RPMI8226 (cell line): ENCODE measurements at regions not wholly inside any gene's neighbourhood (a gene's known extent, or its start where the extent isn't known, plus 50 kb on each side); places are given as distances from the start of the nearest gene placed in this dataset.
A peak's percentile ranks its signal among the peaks of the same experiment; 100 is the strongest.
"Not testable (repeated sequence)": the region's sequence is repeated elsewhere in the genome, so short reads cannot be mapped to it uniquely, and the experiment has no call there.

Experiments used
- DNase-seq: peaks from one replicate; pipeline ENCODE4 v3.0.0-alpha.2; 2015

GRCh38 chr6:125432963-125433362 lies 131.2 kb upstream of the HDDC2 start:
- no peak for DNase-seq

- no peak for DNase-seq
Observed at GRCh38 chr6:125434760-125435159, 133.0 kb upstream of the HDDC2 start.

- no peak for DNase-seq
Observed at GRCh38 chr6:125439512-125439911, 137.7 kb upstream of the HDDC2 start.

- peak; percentile 20 for DNase-seq
Observed at GRCh38 chr6:125444006-125444923, 142.5 kb upstream of the HDDC2 start.

GRCh38 chr6:125445054-125445453 lies 143.3 kb upstream of the HDDC2 start:
- DNase-seq, result no peak

- DNase-seq, result no peak
Observed at GRCh38 chr6:125446011-125446410, 144.2 kb upstream of the HDDC2 start.

GRCh38 chr6:125451750-125452149 lies 150.0 kb upstream of the HDDC2 start:
- no peak for DNase-seq

- DNase-seq, result no peak
Observed at GRCh38 chr6:125453516-125453915, 151.7 kb upstream of the HDDC2 start.

- DNase-seq, result no peak
Observed at GRCh38 chr6:125454351-125454750, 152.6 kb upstream of the HDDC2 start.

- not testable (repeated sequence) for DNase-seq
Observed at GRCh38 chr6:125458493-125458892, 156.7 kb upstream of the HDDC2 start.

GRCh38 chr6:125465332-125465731 lies 163.6 kb upstream of the HDDC2 start:
- not testable (repeated sequence) for DNase-seq

- DNase-seq, result no peak
Observed at GRCh38 chr6:125469915-125470314, 168.1 kb upstream of the HDDC2 start.

- no peak for DNase-seq
Observed at GRCh38 chr6:125471667-125472066, 169.9 kb upstream of the HDDC2 start.

GRCh38 chr6:125474061-125474460 lies 172.3 kb upstream of the HDDC2 start:
- DNase-seq, result no peak

GRCh38 chr6:125477156-125477555 lies 175.4 kb upstream of the HDDC2 start:
- no peak for DNase-seq

GRCh38 chr6:125477844-125478243 lies 176.1 kb upstream of the HDDC2 start:
- DNase-seq, result no peak

- no peak for DNase-seq
Observed at GRCh38 chr6:125480146-125480545, 178.4 kb upstream of the HDDC2 start.

GRCh38 chr6:125480571-125480970 lies 178.8 kb upstream of the HDDC2 start:
- DNase-seq, result no peak

GRCh38 chr6:125481056-125481455 lies 179.3 kb upstream of the HDDC2 start:
- DNase-seq, result no peak

- no peak for DNase-seq
Observed at GRCh38 chr6:125485757-125486156, 184.0 kb upstream of the HDDC2 start.

GRCh38 chr6:125486881-125487280 lies 185.1 kb upstream of the HDDC2 start:
- DNase-seq, result no peak

GRCh38 chr6:125489579-125490285 lies 188.0 kb upstream of the HDDC2 start:
- DNase-seq, result no peak

GRCh38 chr6:125491860-125492618 lies 190.3 kb upstream of the HDDC2 start:
- DNase-seq, result no peak
